ENCODE measurements at regions not wholly inside any gene's neighbourhood (a gene's known extent, or its start where the extent isn't known, plus 50 kb on each side); places are given as distances from the start of the nearest gene placed in this dataset.
"Not testable (repeated sequence)": the region's sequence is repeated elsewhere in the genome, so short reads cannot be mapped to it uniquely, and the experiment has no call there.

GRCh38 chr12:71266606-71267005 lies 108.8 kb upstream of the TSPAN8 start:
- Mint-ChIP-seq H3K27me3 (ENCODE audit: low read depth) (no peaks in the 10 kb centered on the region), H3K4me1 (no peaks in the 10 kb centered on the region), H3K27ac (no peak overlapping the region), H3K36me3 (ENCODE audit: insufficient read depth in 1 of 3, low read depth in 3 of 3) (no peaks in the 10 kb centered on the region), H3K4me3 (no peak overlapping the region), H3K9me3 (0 out of 5 replicates have a peak, but pooled peaks cover 0 to 1% of the 10 kb centered on the region in 2 experiments)
- no peak overlapping the region for H2AK5ac ChIP-seq (ENCODE audit: insufficient read length, low read length)
- no peaks in the 10 kb centered on the region for H3K4me1 ChIP-seq (ENCODE audit: insufficient read depth, low read length)
- no peak for DNase-seq
- no peak overlapping the region for H3K4me2 ChIP-seq (ENCODE audit: insufficient read depth, insufficient read length, low read length)
- no peak overlapping the region for H2BK20ac ChIP-seq (ENCODE audit: low read depth, low read length, poor library complexity, severe bottlenecking)
- H3K9ac ChIP-seq (ENCODE audit: extremely low read depth, insufficient read length, low read length) = no peak overlapping the region
- no peaks in the 10 kb centered on the region for H3K9me3 ChIP-seq (ENCODE audit: control insufficient read depth, low read depth, low read length)
- no peak overlapping the region for H3K23ac ChIP-seq (ENCODE audit: insufficient read length, low read depth, low read length)
- no peaks in the 10 kb centered on the region for H3K23me2 ChIP-seq (ENCODE audit: insufficient read length, low read depth, low read length, poor library complexity, severe bottlenecking)
- no peak overlapping the region for H2BK12ac ChIP-seq (ENCODE audit: insufficient read length, low read depth, low read length)
- no peaks in the 10 kb centered on the region for H4K20me1 ChIP-seq (ENCODE audit: control insufficient read depth, insufficient read depth, insufficient read length)
- no peak overlapping the region for H3T11ph ChIP-seq (ENCODE audit: low read length)
- H4K5ac ChIP-seq (ENCODE audit: insufficient read length, low read depth, low read length) = no peak overlapping the region
- H2BK5ac ChIP-seq (ENCODE audit: insufficient read length, low read length) = no peak overlapping the region
- no peaks in the 10 kb centered on the region for H3K27me3 ChIP-seq (ENCODE audit: insufficient read depth, low read length)
- no peak overlapping the region for H2BK120ac ChIP-seq (ENCODE audit: low read depth, low read length, poor library complexity, severe bottlenecking)
- no peak for TF ChIP-seq CTCF (conservative IDR thresholded peaks at IDR 0.05)
- H2AFZ ChIP-seq (ENCODE audit: low read length) = no peak overlapping the region
- no peak overlapping the region for H3K14ac ChIP-seq (ENCODE audit: insufficient read depth, low read length)
- H3K4ac ChIP-seq (ENCODE audit: low read depth, low read length) = no peak overlapping the region
- H2BK15ac ChIP-seq (ENCODE audit: low read depth, low read length) = no peak overlapping the region
- no peak overlapping the region for H3K27ac ChIP-seq (ENCODE audit: insufficient read length, low read depth, low read length)
- H3K79me2 ChIP-seq (ENCODE audit: insufficient read depth, low read length) = no peaks in the 10 kb centered on the region
- H3K18ac ChIP-seq (ENCODE audit: insufficient read length, low read depth, low read length) = no peak overlapping the region
- H4K91ac ChIP-seq (ENCODE audit: insufficient read length, low read depth, low read length) = no peak overlapping the region
- no peaks in the 10 kb centered on the region for H3K79me1 ChIP-seq (ENCODE audit: insufficient read depth, low read depth, low read length, poor library complexity, severe bottlenecking)
- WGBS (ENCODE audit: extremely low coverage, insufficient read length, low lambda C conversion rate) = no CpG with 5 or more reads among the region's 4 CpGs
- H3K56ac ChIP-seq (ENCODE audit: insufficient read length, low read depth, low read length) = no peak overlapping the region
- H4K8ac ChIP-seq (replicated peaks; ENCODE audit: insufficient read length, low read depth, low read length) = no peak overlapping the region

DNA sequence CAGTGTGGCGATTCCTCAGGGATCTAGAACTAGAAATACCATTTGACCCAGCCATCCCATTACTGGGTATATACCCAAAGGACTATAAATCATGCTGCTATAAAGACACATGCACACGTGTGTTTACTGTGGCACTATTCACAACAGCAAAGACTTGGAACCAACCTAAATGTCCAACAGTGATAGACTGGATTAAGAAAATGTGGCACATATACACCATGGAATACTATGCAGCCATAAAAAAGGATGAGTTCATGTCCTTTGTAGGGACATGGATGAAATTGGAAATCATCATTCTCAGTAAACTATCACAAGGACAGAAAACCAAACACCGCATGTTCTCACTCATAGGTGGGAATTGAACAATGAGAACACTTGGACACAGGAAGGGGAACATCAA lies 107.9 kb upstream of the TSPAN8 start:
- not testable (repeated sequence) for H3K9me3 Mint-ChIP-seq; H3K23me2 ChIP-seq (ENCODE audit: insufficient read length, low read depth, low read length, poor library complexity, severe bottlenecking)
- no CpG with 5 or more reads among the region's 3 CpGs for WGBS (ENCODE audit: extremely low coverage, insufficient read length, low lambda C conversion rate)

More for the DNA sequence above, 107.9 kb upstream of the TSPAN8 start:
- not testable (repeated sequence) for H3K4me1 Mint-ChIP-seq; H3K27ac ChIP-seq (ENCODE audit: insufficient read length, low read depth, low read length); H3K14ac ChIP-seq (ENCODE audit: insufficient read depth, low read length); H3K27ac Mint-ChIP-seq; H3K23ac ChIP-seq (ENCODE audit: insufficient read length, low read depth, low read length); H3K27me3 Mint-ChIP-seq (ENCODE audit: low read depth); H2AK5ac ChIP-seq (ENCODE audit: insufficient read length, low read length); H3K4me2 ChIP-seq (ENCODE audit: insufficient read depth, insufficient read length, low read length); DNase-seq; H4K20me1 ChIP-seq (ENCODE audit: control insufficient read depth, insufficient read depth, insufficient read length); H3K79me1 ChIP-seq (ENCODE audit: insufficient read depth, low read depth, low read length, poor library complexity, severe bottlenecking); H2BK15ac ChIP-seq (ENCODE audit: low read depth, low read length); H4K91ac ChIP-seq (ENCODE audit: insufficient read length, low read depth, low read length); H2BK5ac ChIP-seq (ENCODE audit: insufficient read length, low read length); H3K27me3 ChIP-seq (ENCODE audit: insufficient read depth, low read length); H3K4me3 Mint-ChIP-seq; H3T11ph ChIP-seq (ENCODE audit: low read length); H3K9me3 ChIP-seq (ENCODE audit: control insufficient read depth, low read depth, low read length); H2BK12ac ChIP-seq (ENCODE audit: insufficient read length, low read depth, low read length); H2BK120ac ChIP-seq (ENCODE audit: low read depth, low read length, poor library complexity, severe bottlenecking); H3K4ac ChIP-seq (ENCODE audit: low read depth, low read length); H3K79me2 ChIP-seq (ENCODE audit: insufficient read depth, low read length); H2BK20ac ChIP-seq (ENCODE audit: low read depth, low read length, poor library complexity, severe bottlenecking); H3K4me1 ChIP-seq (ENCODE audit: insufficient read depth, low read length); H4K8ac ChIP-seq (replicated peaks; ENCODE audit: insufficient read length, low read depth, low read length); H3K9ac ChIP-seq (ENCODE audit: extremely low read depth, insufficient read length, low read length); H4K5ac ChIP-seq (ENCODE audit: insufficient read length, low read depth, low read length); H2AFZ ChIP-seq (ENCODE audit: low read length); H3K56ac ChIP-seq (ENCODE audit: insufficient read length, low read depth, low read length); H3K18ac ChIP-seq (ENCODE audit: insufficient read length, low read depth, low read length); H3K36me3 Mint-ChIP-seq (ENCODE audit: insufficient read depth in 1 of 3, low read depth in 3 of 3)
